ENCODE measurements at regions not wholly inside any gene's neighbourhood (a gene's known extent, or its start where the extent isn't known, plus 50 kb on each side); places are given as distances from the start of the nearest gene placed in this dataset.
"Not testable (repeated sequence)": the region's sequence is repeated elsewhere in the genome, so short reads cannot be mapped to it uniquely, and the experiment has no call there.

- no peaks in the 10 kb centered on the region for H3K27me3 Mint-ChIP-seq
- no peak overlapping the region for H3K27ac Mint-ChIP-seq
- H3K36me3 Mint-ChIP-seq = no peaks in the 10 kb centered on the region
- no peaks in the 10 kb centered on the region for H3K36me3 ChIP-seq (ENCODE audit: insufficient read depth, low read length)
- no peak overlapping the region for H3K4me3 ChIP-seq (ENCODE audit: low read length)
- H3K4me3 Mint-ChIP-seq = no peak overlapping the region
- H3K27ac ChIP-seq (ENCODE audit: low read depth, low read length) = no peak overlapping the region
- H3K4me1 ChIP-seq (ENCODE audit: insufficient read depth, low read length) = no peaks in the 10 kb centered on the region
- no peaks in the 10 kb centered on the region for H3K27me3 ChIP-seq (ENCODE audit: insufficient read depth, low read length, poor library complexity, severe bottlenecking)
- H3K4me1 Mint-ChIP-seq = no peaks in the 10 kb centered on the region
- CTCF ChIA-PET = no interaction called here
- POLR2A ChIA-PET = no interaction called here
- peaks cover 5 to 36% (median 14%) of the 10 kb centered on the region in 5 donors for H3K9me3 Mint-ChIP-seq
- no peak for DNase-seq
- H3K9me3 ChIP-seq (ENCODE audit: low read length) = no peaks in the 10 kb centered on the region
These were observed 684.3 kb upstream of the RAG2 start for GRCh38 chr11:37282367-37282766.

- ChIA-PET POLR2A (no interaction called here), CTCF (no interaction called here)
- no peaks in the 10 kb centered on the region for H3K36me3 ChIP-seq (ENCODE audit: insufficient read depth, low read length)
- H3K4me1 ChIP-seq (ENCODE audit: insufficient read depth, low read length) = no peaks in the 10 kb centered on the region
- no peaks in the 10 kb centered on the region for H3K27me3 ChIP-seq (ENCODE audit: insufficient read depth, low read length, poor library complexity, severe bottlenecking)
- H3K9me3 ChIP-seq (ENCODE audit: low read length) = no peaks in the 10 kb centered on the region
- DNase-seq = no peak
- Mint-ChIP-seq H3K4me1 (no peaks in the 10 kb centered on the region), H3K9me3 (peaks cover 2 to 31% (median 11%) of the 10 kb centered on the region in 5 donors), H3K4me3 (no peak overlapping the region), H3K36me3 (no peaks in the 10 kb centered on the region), H3K27me3 (no peaks in the 10 kb centered on the region), H3K27ac (no peak overlapping the region)
- H3K4me3 ChIP-seq (ENCODE audit: low read length) = no peak overlapping the region
- no peak overlapping the region for H3K27ac ChIP-seq (ENCODE audit: low read depth, low read length)
These were observed 682.2 kb upstream of the RAG2 start for GRCh38 chr11:37280200-37280599.

- DNase-seq = no peak
- Mint-ChIP-seq H3K27me3 (no peaks in the 10 kb centered on the region), H3K4me1 (no peaks in the 10 kb centered on the region), H3K9me3 (peaks cover 2 to 31% (median 9%) of the 10 kb centered on the region in 5 donors), H3K36me3 (no peaks in the 10 kb centered on the region), H3K27ac (no peak overlapping the region), H3K4me3 (no peak overlapping the region)
- H3K27ac ChIP-seq (ENCODE audit: low read depth, low read length) = no peak overlapping the region
- no peaks in the 10 kb centered on the region for H3K36me3 ChIP-seq (ENCODE audit: insufficient read depth, low read length)
- CTCF ChIA-PET = no interaction called here
- no peaks in the 10 kb centered on the region for H3K9me3 ChIP-seq (ENCODE audit: low read length)
- POLR2A ChIA-PET = no interaction called here
- no peak overlapping the region for H3K4me3 ChIP-seq (ENCODE audit: low read length)
- no peaks in the 10 kb centered on the region for H3K27me3 ChIP-seq (ENCODE audit: insufficient read depth, low read length, poor library complexity, severe bottlenecking)
- H3K4me1 ChIP-seq (ENCODE audit: insufficient read depth, low read length) = no peaks in the 10 kb centered on the region
These were observed 679.9 kb upstream of the RAG2 start for GRCh38 chr11:37277896-37278465.

GRCh38 chr11:37264783-37265182 lies 666.7 kb upstream of the RAG2 start:
- Mint-ChIP-seq H3K4me1 (no peaks in the 10 kb centered on the region), H3K36me3 (peaks cover 0 to 1% (median 0%) of the 10 kb centered on the region in 3 donors), H3K27me3 (no peaks in the 10 kb centered on the region), H3K27ac (no peak overlapping the region), H3K4me3 (no peak overlapping the region), H3K9me3 (peaks cover 6 to 42% (median 9%) of the 10 kb centered on the region in 5 donors)
- ChIA-PET POLR2A (no interaction called here), CTCF (no interaction called here)
- no peaks in the 10 kb centered on the region for H3K4me1 ChIP-seq (ENCODE audit: insufficient read depth, low read length)
- DNase-seq = no peak
- no peak overlapping the region for H3K4me3 ChIP-seq (ENCODE audit: low read length)
- no peak overlapping the region for H3K27ac ChIP-seq (ENCODE audit: low read depth, low read length)
- no peaks in the 10 kb centered on the region for H3K36me3 ChIP-seq (ENCODE audit: insufficient read depth, low read length)
- H3K9me3 ChIP-seq (ENCODE audit: low read length) = no peaks in the 10 kb centered on the region
- H3K27me3 ChIP-seq (ENCODE audit: insufficient read depth, low read length, poor library complexity, severe bottlenecking) = no peaks in the 10 kb centered on the region

- Histone ChIP-seq H3K36me3 (ENCODE audit: insufficient read depth, low read length) (no peaks in the 10 kb centered on the region), H3K4me3 (ENCODE audit: low read length) (no peak overlapping the region), H3K27me3 (ENCODE audit: insufficient read depth, low read length, poor library complexity, severe bottlenecking) (no peaks in the 10 kb centered on the region), H3K4me1 (ENCODE audit: insufficient read depth, low read length) (no peaks in the 10 kb centered on the region), H3K27ac (ENCODE audit: low read depth, low read length) (no peak overlapping the region), H3K9me3 (ENCODE audit: low read length) (no peaks in the 10 kb centered on the region)
- no peaks in the 10 kb centered on the region for H3K27me3 Mint-ChIP-seq
- ChIA-PET CTCF (no interaction called here), POLR2A (no interaction called here)
- H3K36me3 Mint-ChIP-seq = no peaks in the 10 kb centered on the region
- no peak overlapping the region for H3K27ac Mint-ChIP-seq
- DNase-seq = no peak
- H3K9me3 Mint-ChIP-seq = peaks cover 6 to 46% (median 9%) of the 10 kb centered on the region in 5 donors
- no peaks in the 10 kb centered on the region for H3K4me1 Mint-ChIP-seq
- H3K4me3 Mint-ChIP-seq = no peak overlapping the region
These were observed 666.0 kb upstream of the RAG2 start for GRCh38 chr11:37264060-37264459.

- CTCF ChIA-PET; H3K9me3 ChIP-seq (ENCODE audit: low read length); H3K36me3 Mint-ChIP-seq; H3K36me3 ChIP-seq (ENCODE audit: insufficient read depth, low read length); H3K4me3 Mint-ChIP-seq; H3K27me3 ChIP-seq (ENCODE audit: insufficient read depth, low read length, poor library complexity, severe bottlenecking); POLR2A ChIA-PET; H3K27me3 Mint-ChIP-seq; H3K4me1 Mint-ChIP-seq; DNase-seq; H3K27ac Mint-ChIP-seq; H3K4me1 ChIP-seq (ENCODE audit: insufficient read depth, low read length); H3K4me3 ChIP-seq (ENCODE audit: low read length); H3K27ac ChIP-seq (ENCODE audit: low read depth, low read length): not testable (repeated sequence)
- peaks cover 8 to 48% (median 10%) of the 10 kb centered on the region in 5 donors for H3K9me3 Mint-ChIP-seq
These were observed 665.4 kb upstream of the RAG2 start for GRCh38 chr11:37263467-37263866.

- no peaks in the 10 kb centered on the region for H3K36me3 Mint-ChIP-seq
These were observed 661.7 kb upstream of the RAG2 start for GRCh38 chr11:37259734-37260133.

GRCh38 chr11:37248145-37248544 lies 650.1 kb upstream of the RAG2 start:
- Mint-ChIP-seq H3K4me3 (no peak overlapping the region), H3K36me3 (no peaks in the 10 kb centered on the region), H3K27me3 (no peaks in the 10 kb centered on the region), H3K27ac (no peak overlapping the region), H3K4me1 (no peaks in the 10 kb centered on the region), H3K9me3 (peaks cover 5 to 32% (median 7%) of the 10 kb centered on the region in 5 donors)
- Histone ChIP-seq H3K9me3 (ENCODE audit: low read length) (no peaks in the 10 kb centered on the region), H3K4me3 (ENCODE audit: low read length) (no peak overlapping the region), H3K36me3 (ENCODE audit: insufficient read depth, low read length) (no peaks in the 10 kb centered on the region), H3K4me1 (ENCODE audit: insufficient read depth, low read length) (no peaks in the 10 kb centered on the region), H3K27me3 (ENCODE audit: insufficient read depth, low read length, poor library complexity, severe bottlenecking) (no peaks in the 10 kb centered on the region), H3K27ac (ENCODE audit: low read depth, low read length) (no peak overlapping the region)
- POLR2A ChIA-PET = no interaction called here
- CTCF ChIA-PET = no interaction called here
- no peak for DNase-seq

More at GRCh38 chr11:37259734-37260133, 661.7 kb upstream of the RAG2 start:
- Histone ChIP-seq H3K36me3 (ENCODE audit: insufficient read depth, low read length) (no peaks in the 10 kb centered on the region), H3K4me3 (ENCODE audit: low read length) (no peak overlapping the region), H3K4me1 (ENCODE audit: insufficient read depth, low read length) (no peaks in the 10 kb centered on the region), H3K9me3 (ENCODE audit: low read length) (no peaks in the 10 kb centered on the region), H3K27ac (ENCODE audit: low read depth, low read length) (no peak overlapping the region), H3K27me3 (ENCODE audit: insufficient read depth, low read length, poor library complexity, severe bottlenecking) (no peaks in the 10 kb centered on the region)
- Mint-ChIP-seq H3K27ac (no peak overlapping the region), H3K27me3 (no peaks in the 10 kb centered on the region), H3K4me1 (no peaks in the 10 kb centered on the region), H3K4me3 (no peak overlapping the region), H3K9me3 (peaks cover 6 to 35% (median 13%) of the 10 kb centered on the region in 5 donors)
- DNase-seq = no peak
- POLR2A ChIA-PET = no interaction called here
- CTCF ChIA-PET = no interaction called here

GRCh38 chr11:37246092-37246491 lies 648.1 kb upstream of the RAG2 start:
- H3K27ac ChIP-seq (ENCODE audit: low read depth, low read length); H3K4me3 ChIP-seq (ENCODE audit: low read length); H3K27ac Mint-ChIP-seq; CTCF ChIA-PET; H3K36me3 ChIP-seq (ENCODE audit: insufficient read depth, low read length); H3K27me3 Mint-ChIP-seq; H3K4me3 Mint-ChIP-seq; H3K4me1 ChIP-seq (ENCODE audit: insufficient read depth, low read length); H3K4me1 Mint-ChIP-seq; POLR2A ChIA-PET; H3K36me3 Mint-ChIP-seq; DNase-seq; H3K9me3 ChIP-seq (ENCODE audit: low read length); H3K27me3 ChIP-seq (ENCODE audit: insufficient read depth, low read length, poor library complexity, severe bottlenecking): not testable (repeated sequence)
- H3K9me3 Mint-ChIP-seq = peaks cover 5 to 19% (median 7%) of the 10 kb centered on the region in 5 donors

Data from CD8-positive, alpha-beta memory T cell (primary cell).